K562 (cell line): ENCODE measurements at regions not wholly inside any gene's neighbourhood (a gene's known extent, or its start where the extent isn't known, plus 50 kb on each side); places are given as distances from the start of the nearest gene placed in this dataset.

Experiments used
- ATAC-seq: fragments of 200-7000 bp; cut with Tn5 transposase; 3 replicates; pipeline ENCODE4 v1.9.1; 2020; ENCODE audit warnings: moderate library complexity
- BruUV-seq: library from RNA; stranded (reverse); fragments of 400-500 nt; replicated peaks from 2 replicates; lab custom pipeline; 2021; lab: Mats Ljungman, UMichigan
- CTCF ChIA-PET: fragments of 300-600 bp; formaldehyde crosslinking; extraction: SDS; loops from one replicate; lab custom pipeline; 2021; ENCODE audit warnings: low intra/inter-chr PET ratio; lab: Yijun Ruan, JAX
- POLR2A ChIA-PET: fragments of 300-600, 350-650 bp; sonication (Branson Sonifier 250); formaldehyde crosslinking; extraction: SDS; loops from one replicate; lab custom pipeline; 2021; ENCODE audit warnings: antibody characterized with exemption, inconsistent platforms; lab: Yijun Ruan, JAX
- DNase-seq, 4 experiments: peaks; one replicate each; pipeline versions ENCODE4 v3.0.0 to v3.0.0-alpha.2; 2011 to 2018; ENCODE audit warnings: low spot score in 3 of 4, mixed read lengths in 3 of 4; ENCODE audit errors: extremely low read depth in 1 of 4
- FAIRE-seq: peaks from 2 replicates; lab custom pipeline; 2011; peaks lifted over from hg19 to GRCh38; lab: Jason Lieb, UNC
- H2AFZ ChIP-seq: 2 replicates; pipeline ENCODE4 v1.6.0; 2011; ENCODE audit warnings: low read depth, low read length, control low read depth, inconsistent platforms
- H3K27ac ChIP-seq: fragments of 200-600 bp; 3 replicates; pipeline ENCODE4 v1.8.0; 2011; ENCODE audit warnings: low read depth, mild to moderate bottlenecking, control low read depth, inconsistent platforms, low read length, moderate library complexity, mixed read lengths; ENCODE audit errors: extremely low read depth
- H3K27me3 ChIP-seq, 2 experiments: fragments of 300-600 bp in 1 of 2; 2 replicates in 1 of 2; 3 replicates in 1 of 2; pipeline versions ENCODE4 v1.6.0 to v1.8.0; 2011; ENCODE audit warnings: inconsistent platforms in 2 of 2, low read length in 2 of 2, mild to moderate bottlenecking in 1 of 2, mixed read lengths in 1 of 2, moderate library complexity in 1 of 2; ENCODE audit not compliant: control insufficient read depth in 2 of 2, insufficient read depth in 2 of 2
- H3K36me3 ChIP-seq: fragments of 300-600 bp; 3 replicates; pipeline ENCODE4 v1.8.0; 2011; ENCODE audit warnings: mild to moderate bottlenecking, low read length, inconsistent platforms; ENCODE audit not compliant: control insufficient read depth, insufficient read depth
- H3K4me1 ChIP-seq, 2 experiments: fragments of 200-600 bp in 1 of 2; replicated peaks in 1 of 2; 2 replicates in 1 of 2; 3 replicates in 1 of 2; pipeline versions ENCODE4 v1.5.1 to v1.8.0; 2011; ENCODE audit warnings: inconsistent platforms in 2 of 2, low read length in 2 of 2, mild to moderate bottlenecking in 1 of 2, mixed read lengths in 1 of 2, moderate library complexity in 1 of 2; ENCODE audit not compliant: control insufficient read depth in 2 of 2, insufficient read depth in 2 of 2
- H3K4me2 ChIP-seq: 2 replicates; pipeline ENCODE4 v1.6.1; 2011; ENCODE audit warnings: low read length, control low read depth, inconsistent platforms, mixed read lengths; ENCODE audit not compliant: insufficient read depth
- H3K4me3 ChIP-seq: fragments of 200-600 bp; sonication (generic), shearing (Covaris generic); 2 replicates; pipeline ENCODE4 v1.5.1; 2016; ENCODE audit warnings: control low read depth, inconsistent platforms
- H3K79me2 ChIP-seq: fragments of 200-600 bp; 3 replicates; pipeline ENCODE4 v1.8.0; 2011; ENCODE audit warnings: low read length, inconsistent platforms; ENCODE audit not compliant: control insufficient read depth, insufficient read depth
- H3K9ac ChIP-seq, 2 experiments: 2 replicates each; pipeline versions ENCODE4 v1.6.0 to v1.6.1; 2011; ENCODE audit warnings: low read depth in 2 of 2, low read length in 2 of 2, control low read depth in 1 of 2, inconsistent platforms in 1 of 2, mild to moderate bottlenecking in 1 of 2, mixed read lengths in 1 of 2; ENCODE audit not compliant: insufficient read depth in 1 of 2
- H3K9me1 ChIP-seq: one replicate; pipeline ENCODE4 v1.6.0; 2011; ENCODE audit warnings: inconsistent platforms, mild to moderate bottlenecking, low read length, moderate library complexity; ENCODE audit not compliant: control insufficient read depth, insufficient read depth
- H3K9me3 ChIP-seq: replicated peaks from 2 replicates; pipeline ENCODE4 v1.5.1; 2011; ENCODE audit warnings: low read depth, low read length, inconsistent platforms; ENCODE audit not compliant: control insufficient read depth, insufficient read depth
- H4K20me1 ChIP-seq: replicated peaks from 2 replicates; pipeline ENCODE4 v1.6.1; 2011; ENCODE audit warnings: low read length, inconsistent platforms, mixed read lengths; ENCODE audit not compliant: control insufficient read depth, insufficient read depth
- ARHGAP35 ChIP-seq: fragments of 450-650 bp; IDR thresholded peaks from 2 replicates; pipeline ENCODE4 v1.6.1; 2018; ENCODE audit not compliant: partially characterized antibody
- WGBS: fragments of 100-300 bp; shearing (Covaris generic); methylation state at CpG from one replicate; pipeline ENCODE4 v1.1.6; 2016; ENCODE audit warnings: low coverage, mixed read lengths; ENCODE audit not compliant: insufficient coverage; ENCODE audit errors: missing lambda C conversion rate; 5-methylcytosine and 5-hydroxymethylcytosine counted together
- in situ Hi-C: fragments of 300-500 bp; cut with MboI; formaldehyde crosslinking; loops from 4 replicates; pipeline ENCODE4 v1.15.0; 2018; ENCODE audit warnings: inconsistent platforms, mixed read lengths
- intact Hi-C: fragments of 100-400 bp; cut with micrococcal nuclease; formaldehyde crosslinking; loops from 2 replicates; pipeline ENCODE4 v1.14.2; 2022
- TF ChIP-seq, protein P1 (sequence below), 2 experiments: fragments of 450-650 bp in 1 of 2; sonication (generic) in 1 of 2; formaldehyde crosslinking in 1 of 2; IDR thresholded peaks in 1 of 2; conservative IDR thresholded peaks in 1 of 2; 2 replicates each; pipeline versions ENCODE4 v1.6.1 to v1.8.1; 2016 to 2023; ENCODE audit warnings: mild to moderate bottlenecking in 2 of 2, moderate library complexity in 2 of 2, inconsistent platforms in 1 of 2, missing genetic modification reagents in 1 of 2
- TF ChIP-seq, protein P2 (sequence below), 3 experiments: IDR thresholded peaks in 2 of 3; conservative IDR thresholded peaks in 1 of 3; 2 replicates each; pipeline ENCODE4 v1.5.1; 2011 to 2012; ENCODE audit warnings: low read length in 3 of 3, mild to moderate bottlenecking in 3 of 3, control low read depth in 2 of 3, improper control_type of control experiment in 1 of 3, inconsistent platforms in 1 of 3, low read depth in 1 of 3, mixed read lengths in 1 of 3, moderate library complexity in 1 of 3; ENCODE audit not compliant: insufficient read depth in 2 of 3

DNA sequence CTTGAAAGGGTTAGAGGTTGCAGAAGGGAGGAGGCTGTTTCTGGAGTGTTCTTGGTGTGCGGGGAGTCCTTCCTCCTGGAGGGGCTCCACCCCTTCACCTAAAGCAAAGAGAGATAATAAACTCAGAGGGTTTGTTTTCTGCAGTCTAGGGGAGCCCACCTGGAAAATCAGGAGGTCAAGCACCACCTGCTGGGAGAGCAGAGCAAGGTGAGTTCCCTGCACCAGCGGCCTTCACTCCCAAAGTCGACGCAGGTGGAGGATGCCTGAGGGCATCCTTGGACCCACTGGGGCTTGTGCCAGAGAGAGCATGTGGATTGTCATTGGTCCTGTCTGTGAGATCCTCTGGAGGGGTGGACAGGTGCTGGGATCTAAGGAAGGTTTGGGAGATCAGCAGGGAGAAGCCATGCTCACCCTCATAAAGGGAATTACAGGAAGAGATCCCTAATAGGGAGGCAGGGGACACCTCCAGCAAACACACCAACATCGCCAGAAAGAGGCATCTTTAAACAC lies 116.7 kb downstream of the KCNF1 start:
- TF ChIP-seq, protein P1, sequence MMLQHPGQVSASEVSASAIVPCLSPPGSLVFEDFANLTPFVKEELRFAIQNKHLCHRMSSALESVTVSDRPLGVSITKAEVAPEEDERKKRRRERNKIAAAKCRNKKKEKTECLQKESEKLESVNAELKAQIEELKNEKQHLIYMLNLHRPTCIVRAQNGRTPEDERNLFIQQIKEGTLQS (IDR thresholded peaks at IDR 0.05): no peak
- TF ChIP-seq, protein P1 (CRISPR knock-in tag; conservative IDR thresholded peaks at IDR 0.05): no peak
- TF ChIP-seq ARHGAP35: no peak
- TF ChIP-seq, protein P2, sequence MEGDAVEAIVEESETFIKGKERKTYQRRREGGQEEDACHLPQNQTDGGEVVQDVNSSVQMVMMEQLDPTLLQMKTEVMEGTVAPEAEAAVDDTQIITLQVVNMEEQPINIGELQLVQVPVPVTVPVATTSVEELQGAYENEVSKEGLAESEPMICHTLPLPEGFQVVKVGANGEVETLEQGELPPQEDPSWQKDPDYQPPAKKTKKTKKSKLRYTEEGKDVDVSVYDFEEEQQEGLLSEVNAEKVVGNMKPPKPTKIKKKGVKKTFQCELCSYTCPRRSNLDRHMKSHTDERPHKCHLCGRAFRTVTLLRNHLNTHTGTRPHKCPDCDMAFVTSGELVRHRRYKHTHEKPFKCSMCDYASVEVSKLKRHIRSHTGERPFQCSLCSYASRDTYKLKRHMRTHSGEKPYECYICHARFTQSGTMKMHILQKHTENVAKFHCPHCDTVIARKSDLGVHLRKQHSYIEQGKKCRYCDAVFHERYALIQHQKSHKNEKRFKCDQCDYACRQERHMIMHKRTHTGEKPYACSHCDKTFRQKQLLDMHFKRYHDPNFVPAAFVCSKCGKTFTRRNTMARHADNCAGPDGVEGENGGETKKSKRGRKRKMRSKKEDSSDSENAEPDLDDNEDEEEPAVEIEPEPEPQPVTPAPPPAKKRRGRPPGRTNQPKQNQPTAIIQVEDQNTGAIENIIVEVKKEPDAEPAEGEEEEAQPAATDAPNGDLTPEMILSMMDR (IDR thresholded peaks at IDR 0.05 in 2 of 3, conservative IDR thresholded peaks at IDR 0.05 in 1 of 3; ENCODE audit: insufficient read depth in 2 of 3, low read depth in 1 of 3, low read length in 3 of 3): peak in 1 of 3 experiments; percentile 6; a peak in 1 of 6 replicates
- Histone ChIP-seq H3K27me3 (peaks cover 10 to 45% of the 10 kb centered on the region in 2 experiments; a peak in 3 of 5 replicates), H4K20me1 (no peaks in the 10 kb centered on the region), H3K9ac (no peak overlapping the region), H3K4me2 (no peak overlapping the region), H3K4me1 (peaks cover 0 to 9% of the 10 kb centered on the region in 2 experiments; a peak in 2 of 5 replicates), H2AFZ (no peak overlapping the region), H3K36me3 (no peaks in the 10 kb centered on the region), H3K79me2 (no peaks in the 10 kb centered on the region), H3K9me3 (no peaks in the 10 kb centered on the region), H3K9me1 (no peaks in the 10 kb centered on the region), H3K4me3 (no peak overlapping the region), H3K27ac (no peak overlapping the region)
- in situ Hi-C loops (no loop called here), intact Hi-C loops (no loop called here)
- FAIRE-seq (no peak), DNase-seq (no peak), ATAC-seq (0 out of 3 replicates have a peak, but pooled peaks have one; percentile 20)
- CTCF ChIA-PET: no interaction called here
- POLR2A ChIA-PET: interaction anchor here (0.6 kb wide), 1 partner anchor 13 kb away, joined by 3 read pairs; no protein-coding TSS in a partner anchor
- no TSS peak for BruUV-seq
- 2% methylated on average over 5 of the region's 5 CpGs for WGBS
